Nephron (organoid): ENCODE measurements at regions not wholly inside any gene's neighbourhood (a gene's known extent, or its start where the extent isn't known, plus 50 kb on each side); places are given as distances from the start of the nearest gene placed in this dataset.
"Not testable (repeated sequence)": the region's sequence is repeated elsewhere in the genome, so short reads cannot be mapped to it uniquely, and the experiment has no call there.

Experiments
- H3K27ac Mint-ChIP-seq, 3 experiments: 2 replicates each; pipeline ENCODE4 v1.8.0; 2020; ENCODE audit warnings: mixed read lengths in 3 of 3, mild to moderate bottlenecking in 2 of 3, moderate library complexity in 1 of 3
- H3K27me3 Mint-ChIP-seq: 2 replicates; pipeline ENCODE4 v1.8.0; 2021; ENCODE audit warnings: low read depth, mild to moderate bottlenecking, moderate library complexity, mixed read lengths
- H3K36me3 Mint-ChIP-seq: 2 replicates; pipeline ENCODE4 v1.8.0; 2020; ENCODE audit warnings: low read depth, mixed read lengths
- H3K4me1 Mint-ChIP-seq: 2 replicates; pipeline ENCODE4 v1.8.0; 2020; ENCODE audit warnings: mixed read lengths
- H3K4me3 Mint-ChIP-seq, 3 experiments: 2 replicates each; pipeline ENCODE4 v1.8.0; 2020; ENCODE audit warnings: mild to moderate bottlenecking in 3 of 3, mixed read lengths in 3 of 3, moderate library complexity in 2 of 3
- H3K9me3 Mint-ChIP-seq: 2 replicates; pipeline ENCODE4 v1.8.0; 2020; ENCODE audit warnings: mixed read lengths
- CTCF ChIP-seq, 3 experiments: fragments of 200-600 bp; sonication (generic); IDR thresholded peaks; one replicate each; pipeline ENCODE4 v1.5.0; 2021; ENCODE audit warnings: antibody characterized with exemption in 3 of 3; ENCODE audit not compliant: unreplicated experiment in 3 of 3

GRCh38 chr3:156043832-156044633, 76.3 kb upstream of the KCNAB1 start:
- not testable (repeated sequence) for H3K27me3 Mint-ChIP-seq, H3K9me3 Mint-ChIP-seq, H3K4me3 Mint-ChIP-seq, H3K27ac Mint-ChIP-seq, H3K36me3 Mint-ChIP-seq, H3K4me1 Mint-ChIP-seq
- peak; percentile 32 to 57 (median 34) for TF ChIP-seq CTCF (IDR thresholded peaks at IDR 0.05; ENCODE audit: unreplicated experiment in 3 of 3)

- Mint-ChIP-seq H3K27me3 (no peaks in the 10 kb centered on the region), H3K27ac (no peak overlapping the region), H3K4me3 (no peak overlapping the region), H3K4me1 (no peaks in the 10 kb centered on the region), H3K9me3 (no peaks in the 10 kb centered on the region), H3K36me3 (no peaks in the 10 kb centered on the region)
- TF ChIP-seq CTCF (IDR thresholded peaks at IDR 0.05; ENCODE audit: unreplicated experiment in 3 of 3) = no peak
These were observed 75.8 kb upstream of the KCNAB1 start for GRCh38 chr3:156044634-156044975.

- not testable (repeated sequence) for H3K4me3 Mint-ChIP-seq, H3K4me1 Mint-ChIP-seq, H3K36me3 Mint-ChIP-seq, H3K27me3 Mint-ChIP-seq, H3K27ac Mint-ChIP-seq
- H3K9me3 Mint-ChIP-seq = peaks cover 14% of the 10 kb centered on the region
These were observed 71.9 kb upstream of the KCNAB1 start for GRCh38 chr3:156048483-156048882.

- no peak for TF ChIP-seq CTCF (IDR thresholded peaks at IDR 0.05; ENCODE audit: unreplicated experiment in 3 of 3)
- Mint-ChIP-seq H3K9me3 (peaks cover 16% of the 10 kb centered on the region), H3K27ac (no peak overlapping the region), H3K4me3 (no peak overlapping the region), H3K4me1 (no peaks in the 10 kb centered on the region), H3K27me3 (no peaks in the 10 kb centered on the region), H3K36me3 (no peaks in the 10 kb centered on the region)
These were observed 69.5 kb upstream of the KCNAB1 start for GRCh38 chr3:156050918-156051317.

- Mint-ChIP-seq H3K4me3 (no peak overlapping the region), H3K36me3 (no peaks in the 10 kb centered on the region), H3K9me3 (peaks cover 16% of the 10 kb centered on the region), H3K4me1 (no peaks in the 10 kb centered on the region), H3K27me3 (no peaks in the 10 kb centered on the region), H3K27ac (no peak overlapping the region)
- no peak for TF ChIP-seq CTCF (IDR thresholded peaks at IDR 0.05; ENCODE audit: unreplicated experiment in 3 of 3)
These were observed 68.7 kb upstream of the KCNAB1 start for GRCh38 chr3:156051651-156052050.

- Mint-ChIP-seq H3K27ac (no peak overlapping the region), H3K27me3 (no peaks in the 10 kb centered on the region), H3K4me1 (no peaks in the 10 kb centered on the region), H3K36me3 (no peaks in the 10 kb centered on the region), H3K4me3 (no peak overlapping the region), H3K9me3 (peaks cover 16% of the 10 kb centered on the region)
- TF ChIP-seq CTCF (IDR thresholded peaks at IDR 0.05; ENCODE audit: unreplicated experiment in 3 of 3) = no peak
These were observed 68.3 kb upstream of the KCNAB1 start for GRCh38 chr3:156052115-156052514.
